ENCODE measurements at regions not wholly inside any gene's neighbourhood (a gene's known extent, or its start where the extent isn't known, plus 50 kb on each side); places are given as distances from the start of the nearest gene placed in this dataset.

DNA sequence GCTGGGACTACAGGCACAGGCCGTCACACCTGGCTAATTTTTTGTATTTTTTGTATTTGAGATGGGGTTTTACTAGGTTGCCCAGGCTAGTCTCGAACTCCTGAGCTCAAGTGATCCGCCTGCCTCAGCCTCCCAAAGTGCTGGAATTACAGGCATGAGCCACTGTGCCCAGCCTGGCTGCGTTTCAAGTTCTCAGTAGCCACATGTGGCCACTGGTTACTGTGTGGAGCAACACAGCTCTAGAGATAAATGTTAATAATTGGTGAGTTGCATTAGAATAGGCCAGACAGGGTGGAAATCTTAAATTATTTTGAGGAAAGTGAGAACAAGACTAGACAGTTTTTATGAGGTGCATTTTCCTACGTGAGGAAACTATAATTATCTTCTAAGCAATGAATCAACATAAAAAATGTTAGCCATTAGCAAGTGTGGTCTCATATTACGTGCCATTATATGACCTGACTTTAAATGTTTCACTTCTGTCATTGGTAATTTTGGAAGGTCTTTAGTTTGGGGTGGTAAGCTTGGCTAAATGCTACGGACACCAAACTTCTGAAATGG, 129.6 kb downstream of the PLEKHG1 start:
- Histone ChIP-seq H3K4me3 (ENCODE audit: low read length) (no peak overlapping the region), H3K27ac (ENCODE audit: low read depth, low read length) (no peak overlapping the region), H3K4me1 (ENCODE audit: control insufficient read depth, insufficient read depth, low read length) (no peaks in the 10 kb centered on the region), H3K36me3 (ENCODE audit: control insufficient read depth, insufficient read depth, low read length) (no peaks in the 10 kb centered on the region), H3K27me3 (ENCODE audit: control insufficient read depth, insufficient read depth, low read length, poor library complexity, severe bottlenecking) (no peaks in the 10 kb centered on the region), H3K9ac (ENCODE audit: extremely low read depth, low read length, poor library complexity, severe bottlenecking) (no peak overlapping the region), H3K9me3 (ENCODE audit: control insufficient read depth, low read length) (no peaks in the 10 kb centered on the region)
- Mint-ChIP-seq H3K4me1 (no peaks in the 10 kb centered on the region), H3K36me3 (ENCODE audit: low read depth) (no peaks in the 10 kb centered on the region), H3K27ac (no peak overlapping the region), H3K4me3 (no peak overlapping the region), H3K27me3 (ENCODE audit: insufficient read depth) (no peaks in the 10 kb centered on the region), H3K9me3 (no peaks in the 10 kb centered on the region)
- WGBS, 2 experiments (ENCODE audit: insufficient coverage in 1 of 2, insufficient read length in 1 of 2) = 92 to 93% methylated on average over 4 to 7 of the region's 7 CpGs
- DNase-seq = no peak
- TF ChIP-seq, protein P1, sequence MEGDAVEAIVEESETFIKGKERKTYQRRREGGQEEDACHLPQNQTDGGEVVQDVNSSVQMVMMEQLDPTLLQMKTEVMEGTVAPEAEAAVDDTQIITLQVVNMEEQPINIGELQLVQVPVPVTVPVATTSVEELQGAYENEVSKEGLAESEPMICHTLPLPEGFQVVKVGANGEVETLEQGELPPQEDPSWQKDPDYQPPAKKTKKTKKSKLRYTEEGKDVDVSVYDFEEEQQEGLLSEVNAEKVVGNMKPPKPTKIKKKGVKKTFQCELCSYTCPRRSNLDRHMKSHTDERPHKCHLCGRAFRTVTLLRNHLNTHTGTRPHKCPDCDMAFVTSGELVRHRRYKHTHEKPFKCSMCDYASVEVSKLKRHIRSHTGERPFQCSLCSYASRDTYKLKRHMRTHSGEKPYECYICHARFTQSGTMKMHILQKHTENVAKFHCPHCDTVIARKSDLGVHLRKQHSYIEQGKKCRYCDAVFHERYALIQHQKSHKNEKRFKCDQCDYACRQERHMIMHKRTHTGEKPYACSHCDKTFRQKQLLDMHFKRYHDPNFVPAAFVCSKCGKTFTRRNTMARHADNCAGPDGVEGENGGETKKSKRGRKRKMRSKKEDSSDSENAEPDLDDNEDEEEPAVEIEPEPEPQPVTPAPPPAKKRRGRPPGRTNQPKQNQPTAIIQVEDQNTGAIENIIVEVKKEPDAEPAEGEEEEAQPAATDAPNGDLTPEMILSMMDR (conservative IDR thresholded peaks at IDR 0.05) = no peak

DNA sequence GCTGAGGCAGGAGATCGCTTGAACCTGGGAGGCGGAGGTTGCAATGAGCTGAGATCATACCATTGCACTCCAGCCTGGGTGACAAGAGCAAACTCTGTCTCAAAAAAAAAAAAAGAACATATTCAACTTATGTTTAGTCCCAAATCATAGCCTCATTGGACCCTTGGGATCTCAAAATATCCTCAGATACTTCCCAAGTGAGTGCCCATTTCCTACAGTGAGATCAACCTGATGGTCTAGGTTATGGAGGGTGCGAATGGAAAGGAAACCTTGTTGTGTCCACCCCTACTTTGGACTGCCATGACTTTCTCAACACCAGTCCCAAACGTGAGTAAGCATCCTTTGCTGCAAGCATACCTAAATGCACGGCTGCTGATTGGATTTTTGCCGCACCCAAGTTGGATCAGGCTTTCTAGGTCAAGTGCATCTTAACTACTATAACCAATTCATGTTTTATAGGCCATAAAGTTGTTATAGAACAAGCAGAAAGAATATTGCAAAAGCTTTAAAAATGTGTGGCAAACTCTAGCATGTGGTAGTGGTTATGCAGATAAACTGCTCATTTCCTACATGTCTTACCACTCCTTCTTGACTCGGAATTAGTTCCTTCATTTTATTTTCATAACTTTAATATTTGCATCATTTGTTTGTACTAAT, 131.2 kb downstream of the PLEKHG1 start:
- H3K36me3 Mint-ChIP-seq (ENCODE audit: low read depth) = no peaks in the 10 kb centered on the region
- WGBS, 2 experiments (ENCODE audit: insufficient coverage in 1 of 2, insufficient read length in 1 of 2) = 89 to 94% methylated on average over 5 to 7 of the region's 7 CpGs
- H3K27ac ChIP-seq (ENCODE audit: low read depth, low read length) = no peak overlapping the region
- no peak overlapping the region for H3K4me3 Mint-ChIP-seq
- no peaks in the 10 kb centered on the region for H3K9me3 ChIP-seq (ENCODE audit: control insufficient read depth, low read length)
- H3K27me3 ChIP-seq (ENCODE audit: control insufficient read depth, insufficient read depth, low read length, poor library complexity, severe bottlenecking) = no peaks in the 10 kb centered on the region
- H3K4me3 ChIP-seq (ENCODE audit: low read length) = no peak overlapping the region
- H3K9me3 Mint-ChIP-seq = no peaks in the 10 kb centered on the region
- no peaks in the 10 kb centered on the region for H3K27me3 Mint-ChIP-seq (ENCODE audit: insufficient read depth)
- H3K27ac Mint-ChIP-seq = no peak overlapping the region
- H3K4me1 ChIP-seq (ENCODE audit: control insufficient read depth, insufficient read depth, low read length) = no peaks in the 10 kb centered on the region
- TF ChIP-seq, protein P1 (conservative IDR thresholded peaks at IDR 0.05) = no peak
- no peaks in the 10 kb centered on the region for H3K36me3 ChIP-seq (ENCODE audit: control insufficient read depth, insufficient read depth, low read length)
- H3K4me1 Mint-ChIP-seq = no peaks in the 10 kb centered on the region
- no peak for DNase-seq
- H3K9ac ChIP-seq (ENCODE audit: extremely low read depth, low read length, poor library complexity, severe bottlenecking) = no peak overlapping the region

DNA sequence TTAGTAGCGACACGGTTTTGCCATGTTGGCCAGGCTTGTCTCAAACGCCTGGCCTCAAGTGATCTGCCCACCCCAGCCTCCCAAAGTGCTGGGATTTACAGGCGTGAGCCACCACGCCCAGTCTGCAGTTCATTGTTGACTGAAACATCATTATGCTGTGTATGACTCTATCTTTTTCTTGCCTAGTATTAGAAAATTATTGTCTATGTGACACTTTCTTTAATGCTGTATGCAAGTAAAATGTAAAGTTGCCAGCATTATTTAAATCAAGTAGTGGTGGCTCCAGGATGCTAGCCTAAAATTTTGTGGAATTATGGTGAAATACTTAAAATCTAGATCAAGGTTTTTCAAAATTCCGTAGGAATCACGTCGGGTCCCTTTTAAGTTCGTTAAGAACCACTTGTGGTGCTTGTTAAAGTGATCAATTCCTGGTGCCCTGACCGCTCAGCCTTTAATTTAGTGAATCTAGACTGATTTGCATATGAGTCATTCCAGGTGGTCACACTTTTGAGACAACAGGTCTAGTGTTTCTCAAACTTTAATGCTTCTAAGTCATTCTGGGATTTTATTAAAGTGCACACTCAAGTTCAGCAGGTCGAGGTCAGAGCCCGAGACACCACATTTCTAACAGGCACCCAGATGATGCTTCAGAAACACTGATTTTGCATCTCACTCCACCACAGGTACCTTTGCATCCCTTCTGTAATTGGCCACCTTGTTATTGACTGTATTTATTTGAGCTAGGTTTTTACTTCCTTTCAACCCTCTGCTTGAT, 132.6 kb upstream of the MTHFD1L start:
- Histone ChIP-seq H3K9me3 (ENCODE audit: control insufficient read depth, low read length) (no peaks in the 10 kb centered on the region), H3K9ac (ENCODE audit: extremely low read depth, low read length, poor library complexity, severe bottlenecking) (no peak overlapping the region), H3K4me1 (ENCODE audit: control insufficient read depth, insufficient read depth, low read length) (no peaks in the 10 kb centered on the region), H3K27me3 (ENCODE audit: control insufficient read depth, insufficient read depth, low read length, poor library complexity, severe bottlenecking) (no peaks in the 10 kb centered on the region), H3K4me3 (ENCODE audit: low read length) (no peak overlapping the region), H3K36me3 (ENCODE audit: control insufficient read depth, insufficient read depth, low read length) (no peaks in the 10 kb centered on the region), H3K27ac (ENCODE audit: low read depth, low read length) (no peak overlapping the region)
- H3K4me1 Mint-ChIP-seq = no peaks in the 10 kb centered on the region
- no peak overlapping the region for H3K27ac Mint-ChIP-seq
- no peak for DNase-seq
- TF ChIP-seq, protein P1 (conservative IDR thresholded peaks at IDR 0.05) = no peak
- WGBS, 2 experiments (ENCODE audit: insufficient coverage in 1 of 2, insufficient read length in 1 of 2) = 89 to 98% methylated on average over 12 of the region's 12 CpGs
- no peak overlapping the region for H3K4me3 Mint-ChIP-seq
- no peaks in the 10 kb centered on the region for H3K27me3 Mint-ChIP-seq (ENCODE audit: insufficient read depth)
- no peaks in the 10 kb centered on the region for H3K36me3 Mint-ChIP-seq (ENCODE audit: low read depth)
- H3K9me3 Mint-ChIP-seq = no peaks in the 10 kb centered on the region

Data from endodermal cell (in vitro differentiated cells).